ENCODE measurements at regions not wholly inside any gene's neighbourhood (a gene's known extent, or its start where the extent isn't known, plus 50 kb on each side); places are given as distances from the start of the nearest gene placed in this dataset.

GRCh38 chr12:60930151-60930550 is 1330.1 kb upstream of the USP15 start:
- ATAC-seq: no peak
- no TSS peak for BruUV-seq (replicated peaks)
- POLR2A ChIA-PET: no interaction called here

More at GRCh38 chr12:60930151-60930550, 1330.1 kb upstream of the USP15 start:
- no peak for TF ChIP-seq JUND (IDR thresholded peaks at IDR 0.05)
- TF ChIP-seq YY1 (IDR thresholded peaks at IDR 0.05; ENCODE audit: extremely low read depth, insufficient replicate concordance, low read depth, low read length): no peak
- TF ChIP-seq SRF (IDR thresholded peaks at IDR 0.05; ENCODE audit: low read depth): no peak
- no peak for TF ChIP-seq POLR2A (IDR thresholded peaks at IDR 0.05; ENCODE audit: borderline replicate concordance, extremely low read depth, insufficient read depth, insufficient read length)
- no peak for TF ChIP-seq CBX3 (IDR thresholded peaks at IDR 0.05; ENCODE audit: low read depth)
- TF ChIP-seq EGR1 (IDR thresholded peaks at IDR 0.05; ENCODE audit: low read depth): no peak
- no peak for TF ChIP-seq CEBPB (IDR thresholded peaks at IDR 0.05; ENCODE audit: low read depth)
- no peak for TF ChIP-seq TCF7L2 (IDR thresholded peaks at IDR 0.05; ENCODE audit: borderline replicate concordance, extremely low read depth, insufficient read depth, insufficient read length)
- no peak for TF ChIP-seq REST (IDR thresholded peaks at IDR 0.05; ENCODE audit: low read depth)
- TF ChIP-seq FOSL1 (IDR thresholded peaks at IDR 0.05; ENCODE audit: low read depth): no peak
- TF ChIP-seq SIN3A (IDR thresholded peaks at IDR 0.05; ENCODE audit: low read depth): no peak
- no peak for TF ChIP-seq EZH2phosphoT487 (IDR thresholded peaks at IDR 0.05; ENCODE audit: borderline replicate concordance)
- TF ChIP-seq, protein P1, sequence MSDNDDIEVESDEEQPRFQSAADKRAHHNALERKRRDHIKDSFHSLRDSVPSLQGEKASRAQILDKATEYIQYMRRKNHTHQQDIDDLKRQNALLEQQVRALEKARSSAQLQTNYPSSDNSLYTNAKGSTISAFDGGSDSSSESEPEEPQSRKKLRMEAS (IDR thresholded peaks at IDR 0.05): no peak
- TF ChIP-seq CTCF (IDR thresholded peaks at IDR 0.05 in 2 of 3, conservative IDR thresholded peaks at IDR 0.05 in 1 of 3; ENCODE audit: borderline replicate concordance in 1 of 3, insufficient read depth in 1 of 3, low read depth in 2 of 3, low read length in 2 of 3): no peak
- TF ChIP-seq ZNF274 (IDR thresholded peaks at IDR 0.05; ENCODE audit: low read depth, low read length): no peak
- no peak for TF ChIP-seq EZH2 (IDR thresholded peaks at IDR 0.05)
- TF ChIP-seq, protein P2, sequence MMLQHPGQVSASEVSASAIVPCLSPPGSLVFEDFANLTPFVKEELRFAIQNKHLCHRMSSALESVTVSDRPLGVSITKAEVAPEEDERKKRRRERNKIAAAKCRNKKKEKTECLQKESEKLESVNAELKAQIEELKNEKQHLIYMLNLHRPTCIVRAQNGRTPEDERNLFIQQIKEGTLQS (IDR thresholded peaks at IDR 0.05): no peak
- TF ChIP-seq ELF1 (IDR thresholded peaks at IDR 0.05; ENCODE audit: borderline replicate concordance, low read depth): no peak
- TF ChIP-seq ZBTB33 (IDR thresholded peaks at IDR 0.05; ENCODE audit: extremely low read depth, insufficient replicate concordance, low read length): no peak
- no peak for TF ChIP-seq POLR2AphosphoS5 (IDR thresholded peaks at IDR 0.05; ENCODE audit: low read depth, low read length)
- Histone ChIP-seq H3K27ac (ENCODE audit: low read depth, low read length) (no peak overlapping the region), H3K4me2 (ENCODE audit: low read length) (no peak overlapping the region), H3K79me2 (ENCODE audit: insufficient read depth, low read length) (no peaks in the 10 kb centered on the region), H3K9me2 (ENCODE audit: insufficient read depth) (no peaks in the 10 kb centered on the region), H3K27me3 (ENCODE audit: insufficient read depth, low read length) (no peaks in the 10 kb centered on the region), H3K4me3 (replicated peaks in 1 of 2; ENCODE audit: low read depth in 1 of 2, low read length in 2 of 2) (no peak overlapping the region), H3K4me1 (ENCODE audit: control insufficient read depth in 1 of 2, insufficient read depth in 2 of 2, low read length in 2 of 2) (no peaks in the 10 kb centered on the region), H4K20me1 (ENCODE audit: insufficient read depth) (no peaks in the 10 kb centered on the region), H3K9ac (ENCODE audit: low read length) (no peak overlapping the region), H2AFZ (ENCODE audit: low read depth, low read length, poor library complexity, severe bottlenecking) (no peak overlapping the region), H3K36me3 (ENCODE audit: control insufficient read depth in 1 of 2, insufficient read depth in 2 of 2, low read length in 2 of 2) (no peaks in the 10 kb centered on the region), H3K9me3 (ENCODE audit: control insufficient read depth in 1 of 2, insufficient read depth in 1 of 2, low read depth in 1 of 2, low read length in 2 of 2) (no peaks in the 10 kb centered on the region)
- no peak for DNase-seq (ENCODE audit: low read depth, low spot score)
- intact Hi-C loops (cut with micrococcal nuclease): no loop called here
- RAD21 ChIA-PET (ENCODE audit: low non-redundant PET in 1 of 2, low total read pairs in 2 of 2, uncharacterized antibody in 2 of 2, unreplicated experiment in 2 of 2): no interaction called here
- CTCF ChIA-PET: no interaction called here
